Tibial nerve (tissue), 3 donors: ENCODE measurements at regions not wholly inside any gene's neighbourhood (a gene's known extent, or its start where the extent isn't known, plus 50 kb on each side); places are given as distances from the start of the nearest gene placed in this dataset.

ENCODE experiments used
- CTCF ChIP-seq, 5 experiments: fragments of 200-600 bp in 3 of 5; fragments of 450-650 bp in 2 of 5; sonication (generic) in 3 of 5; IDR thresholded peaks; one replicate each; pipeline ENCODE4 v1.5.1; 2016 to 2019; ENCODE audit warnings: antibody characterized with exemption in 5 of 5, mild to moderate bottlenecking in 3 of 5, moderate library complexity in 2 of 5
- POLR2A ChIP-seq, 2 donors: fragments of 450-650 bp; IDR thresholded peaks; one replicate each; pipeline ENCODE4 v1.6.1; 2017; ENCODE audit warnings: antibody characterized with exemption in 2 of 2, mild to moderate bottlenecking in 2 of 2, moderate library complexity in 2 of 2

GRCh38 chr18:29962579-29962978, 1080.0 kb downstream of the DSC3 start:
- TF ChIP-seq POLR2A (IDR thresholded peaks at IDR 0.05): no peak
- no peak for TF ChIP-seq CTCF (IDR thresholded peaks at IDR 0.05)
